ENCODE measurements at regions not wholly inside any gene's neighbourhood (a gene's known extent, or its start where the extent isn't known, plus 50 kb on each side); places are given as distances from the start of the nearest gene placed in this dataset.

DNA sequence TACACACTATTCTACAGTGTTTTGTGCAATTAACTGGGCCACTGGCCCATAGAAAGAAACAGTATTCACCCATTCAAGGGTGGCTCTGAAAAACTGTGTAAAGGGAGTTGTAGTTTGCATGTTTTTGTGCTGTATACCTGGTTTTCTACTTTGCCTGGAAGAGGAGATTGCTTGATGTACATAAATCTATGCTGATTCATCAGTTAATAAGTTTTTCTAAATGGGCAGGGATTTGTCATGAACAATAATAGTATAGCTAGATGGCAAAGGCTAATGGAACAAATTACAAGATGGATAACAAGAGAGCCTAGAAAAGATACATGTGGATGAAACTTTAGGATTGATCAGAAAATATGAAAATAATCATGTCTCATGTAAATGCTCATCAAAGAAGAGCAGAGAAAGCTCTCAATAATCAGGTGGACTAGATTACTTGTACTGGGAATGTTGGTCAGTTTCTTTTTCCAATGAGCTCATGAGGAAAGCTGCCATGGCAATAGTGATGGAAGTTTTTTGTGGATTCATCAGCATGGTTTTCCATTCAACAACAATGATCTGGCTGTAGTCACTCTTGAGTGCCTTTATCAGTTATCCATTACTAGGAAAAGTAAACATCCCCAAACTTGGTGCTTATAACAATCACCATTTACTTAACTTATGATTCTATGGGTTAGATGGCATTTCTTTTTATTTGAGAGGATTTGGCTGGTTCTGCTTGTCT, 602.8 kb downstream of the BRINP3 start:
- no peak for DNase-seq
- intact Hi-C loops (cut with DNase I) = no loop called here

DNA sequence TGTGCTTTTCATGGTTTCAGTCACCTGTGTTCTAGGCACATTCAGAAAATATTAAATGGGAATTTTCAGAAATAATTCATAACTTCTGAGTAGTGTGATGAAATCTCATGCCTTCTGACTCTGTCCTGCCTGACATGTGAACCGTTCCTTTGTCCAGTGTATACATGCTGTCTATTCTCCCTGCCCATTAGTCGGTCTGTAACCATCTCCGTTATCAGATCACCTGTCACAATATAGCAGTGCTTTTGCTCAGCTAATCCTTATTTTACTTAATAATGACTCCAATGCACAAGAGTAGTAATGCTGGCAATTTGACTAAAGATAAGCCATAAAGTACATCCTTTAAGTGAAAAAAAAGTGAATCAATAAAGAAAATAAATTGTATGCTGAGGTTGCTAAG, 597.5 kb downstream of the BRINP3 start:
- intact Hi-C loops (cut with DNase I) = no loop called here
- DNase-seq = no peak

DNA sequence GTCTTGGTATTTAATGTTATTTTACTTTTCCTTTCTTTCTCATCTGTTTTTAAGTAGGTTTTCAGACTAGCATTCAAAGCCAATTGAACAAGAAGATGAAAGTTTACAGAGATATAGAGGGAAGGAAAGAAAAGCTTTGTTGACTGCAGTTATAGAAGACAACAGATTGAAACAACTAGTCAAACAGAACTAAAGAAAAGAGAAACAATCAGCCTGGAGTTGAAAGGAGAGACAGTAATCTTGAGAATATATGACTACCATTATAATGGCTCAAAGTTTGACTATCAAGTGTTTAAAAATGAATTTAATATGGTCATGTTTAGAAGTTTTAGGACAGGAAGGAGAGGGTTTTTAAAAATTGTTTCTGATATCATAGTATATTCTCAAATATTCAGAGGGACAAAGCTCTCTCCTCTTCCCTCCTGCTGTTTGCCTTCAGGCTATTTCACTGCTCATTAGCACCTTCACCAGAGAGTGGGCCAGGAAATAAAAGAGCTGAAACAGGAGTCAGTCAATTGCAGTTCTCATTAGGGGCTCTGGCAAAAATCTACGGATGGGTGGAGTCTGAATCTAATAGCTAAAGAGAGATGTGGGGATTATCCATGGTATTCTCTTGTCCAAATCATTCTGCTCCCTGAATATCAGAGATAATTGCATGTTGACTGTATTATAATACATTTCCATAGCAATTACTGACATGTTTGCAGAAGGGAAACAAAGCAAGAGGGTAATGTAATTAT, 577.8 kb downstream of the BRINP3 start:
- intact Hi-C loops (cut with DNase I) = no loop called here
- no peak for DNase-seq

DNA sequence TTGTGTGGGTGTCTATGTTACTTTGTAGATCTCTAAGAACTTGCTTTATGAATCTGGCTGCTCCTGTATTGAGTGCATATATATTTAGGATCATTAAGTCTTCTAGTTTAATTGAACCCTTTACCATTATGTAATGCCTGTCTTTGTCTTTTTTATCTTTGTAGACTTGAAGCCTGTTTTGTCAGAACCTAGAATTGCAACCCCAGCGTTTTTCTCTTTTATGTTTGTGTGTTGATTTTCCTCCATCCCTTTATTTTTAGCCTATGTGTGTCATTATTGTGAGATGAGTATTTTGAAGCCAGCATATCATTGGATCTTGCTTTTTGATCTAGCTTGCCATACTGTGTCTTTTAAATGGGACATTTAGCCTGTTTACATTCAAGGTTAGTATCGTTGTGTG, 573.2 kb downstream of the BRINP3 start:
- no peak for DNase-seq
- intact Hi-C loops (cut with DNase I) = no loop called here

DNA sequence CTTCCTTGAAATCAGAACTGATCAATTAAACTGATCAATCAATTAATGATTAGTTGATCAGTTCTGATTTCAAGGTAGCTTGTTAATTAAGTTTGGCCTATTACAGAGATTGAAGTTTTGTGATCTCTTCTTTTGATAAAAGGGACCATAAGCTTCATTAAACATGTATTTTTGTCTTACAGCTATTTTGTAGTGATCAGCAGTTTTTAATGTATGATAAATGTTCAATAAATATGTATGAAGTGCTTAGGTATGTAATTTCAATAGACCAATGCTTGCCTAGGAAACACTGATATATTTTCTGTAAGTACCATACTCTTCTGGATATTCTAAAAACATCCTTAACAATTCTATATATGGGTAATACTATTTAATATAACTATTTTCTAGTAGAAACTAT, 569.6 kb downstream of the BRINP3 start:
- intact Hi-C loops (cut with DNase I) = no loop called here
- DNase-seq = no peak

DNA sequence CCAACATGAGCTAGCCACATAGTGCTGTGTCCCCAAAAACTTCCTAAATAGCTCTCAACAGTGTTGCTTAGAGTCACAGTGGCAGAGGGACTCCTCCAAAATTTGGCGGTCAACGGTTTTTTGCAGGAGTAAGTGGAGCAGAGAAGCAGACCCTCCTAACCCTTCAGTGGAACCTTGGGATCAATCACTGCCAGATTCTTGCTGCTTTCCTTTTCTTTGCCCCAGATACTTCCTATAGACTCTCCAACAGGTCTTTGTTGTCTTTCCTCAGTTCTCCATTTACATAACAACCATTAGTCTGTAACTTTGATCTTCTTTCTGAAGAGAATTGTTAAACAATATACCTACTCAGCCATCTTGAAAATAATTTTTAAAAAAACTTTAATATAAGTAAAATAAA, 556.1 kb downstream of the BRINP3 start:
- no peak for DNase-seq
- intact Hi-C loops (cut with DNase I) = no loop called here

DNA sequence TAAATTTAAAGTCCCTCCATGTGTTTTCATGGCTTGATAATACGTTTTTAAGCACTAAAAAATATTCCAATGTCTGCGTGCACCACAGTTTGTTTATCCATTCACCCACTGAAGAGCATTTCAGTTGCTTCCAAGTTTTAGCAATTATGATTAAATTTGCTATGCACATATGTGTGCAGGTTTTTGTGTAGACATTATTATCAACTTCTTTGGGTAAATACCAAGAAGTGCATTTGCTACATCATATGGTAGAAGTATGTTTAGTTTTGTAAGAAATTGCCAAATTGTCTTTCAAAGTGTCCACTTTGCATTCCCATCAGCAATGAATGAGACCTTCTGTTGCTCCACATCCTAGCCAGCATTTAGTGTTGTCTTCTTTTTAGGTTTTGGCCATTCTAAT, 550.0 kb downstream of the BRINP3 start:
- no peak for DNase-seq
- intact Hi-C loops (cut with DNase I) = no loop called here

DNA sequence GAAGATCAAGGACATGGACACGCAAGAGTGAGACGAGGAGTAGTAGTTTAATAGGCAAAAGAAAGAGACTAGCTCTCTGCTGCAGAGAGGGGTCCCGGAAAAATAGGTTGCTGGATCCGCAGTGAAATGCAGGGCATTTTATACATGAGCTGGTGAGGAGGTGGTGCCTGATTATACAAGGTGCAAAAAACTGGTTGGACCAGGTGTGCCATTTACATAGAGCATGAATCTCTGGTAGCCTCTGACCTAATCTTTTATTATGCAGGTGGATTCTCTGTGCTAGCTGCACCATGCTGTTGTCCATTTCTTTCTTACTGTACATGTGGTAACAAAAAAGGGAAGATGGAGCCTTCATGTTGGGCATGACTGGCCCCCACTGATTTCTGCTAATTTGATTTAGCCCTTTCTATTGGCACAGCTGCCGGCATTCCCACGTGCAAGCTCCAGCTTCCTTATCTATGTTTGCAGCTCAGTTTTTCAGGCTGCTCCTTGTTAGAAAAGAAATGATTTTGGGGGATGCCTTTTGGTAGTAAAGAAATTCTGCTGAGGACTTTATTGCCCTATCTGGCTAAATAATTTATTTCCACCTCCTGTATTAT, 548.1 kb downstream of the BRINP3 start:
- intact Hi-C loops (cut with DNase I) = no loop called here
- no peak for DNase-seq

DNA sequence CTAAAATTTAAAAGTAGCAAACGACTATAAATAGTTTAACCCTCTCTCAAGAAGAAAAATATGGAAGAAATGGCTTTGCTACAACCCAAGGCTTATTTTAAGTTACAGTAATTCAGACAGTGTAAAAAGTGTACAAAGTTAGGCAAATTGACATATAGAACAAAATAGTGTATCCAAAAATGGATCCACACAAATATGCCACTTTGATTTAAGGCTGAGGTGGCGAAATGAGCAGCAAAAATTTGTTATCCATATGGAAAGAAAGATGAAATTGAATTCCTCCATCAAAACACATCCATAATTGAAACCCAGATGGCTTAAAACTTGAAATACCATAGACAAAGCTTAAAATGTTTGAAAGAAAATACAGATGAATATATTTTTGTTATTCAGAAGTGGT, 540.8 kb downstream of the BRINP3 start:
- intact Hi-C loops (cut with DNase I) = no loop called here
- DNase-seq = no peak

DNA sequence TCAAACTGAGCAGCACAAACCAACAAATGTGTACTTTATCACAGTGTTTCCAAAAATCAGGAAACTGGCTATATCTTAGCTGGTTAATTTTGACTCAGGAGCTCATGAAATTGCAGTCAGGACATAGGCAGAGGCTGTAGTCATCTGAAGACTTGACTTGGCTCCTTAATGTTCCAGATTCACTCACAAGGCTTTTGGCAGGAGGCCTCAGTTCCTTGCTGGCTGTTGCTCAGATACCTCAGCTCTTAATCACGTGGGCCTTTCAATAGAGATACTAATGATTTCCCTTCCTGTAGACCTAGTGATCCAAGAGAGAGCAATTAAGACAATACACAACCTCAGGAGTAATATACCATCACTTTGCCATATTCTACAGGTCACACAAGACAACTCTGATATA, 537.7 kb downstream of the BRINP3 start:
- no peak for DNase-seq
- intact Hi-C loops (cut with DNase I) = no loop called here

DNA sequence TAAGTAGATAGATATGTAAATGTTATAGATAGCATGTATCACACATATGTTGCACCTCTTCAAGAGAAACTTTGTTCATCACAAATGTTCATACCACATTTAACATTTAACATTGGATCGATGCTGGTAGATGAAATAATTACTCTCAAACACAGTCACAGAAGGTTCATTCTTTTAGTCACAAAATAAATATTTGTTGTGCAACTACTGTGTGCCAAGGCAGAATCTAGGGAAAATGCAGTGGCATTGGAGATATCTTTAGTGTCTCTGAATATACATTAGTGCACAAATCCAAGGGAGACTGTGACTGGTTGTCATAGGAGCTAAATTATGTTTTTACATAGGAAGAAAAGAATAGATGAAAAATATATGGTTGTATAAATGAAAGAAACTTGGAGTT, 535.7 kb downstream of the BRINP3 start:
- intact Hi-C loops (cut with DNase I) = no loop called here

DNA sequence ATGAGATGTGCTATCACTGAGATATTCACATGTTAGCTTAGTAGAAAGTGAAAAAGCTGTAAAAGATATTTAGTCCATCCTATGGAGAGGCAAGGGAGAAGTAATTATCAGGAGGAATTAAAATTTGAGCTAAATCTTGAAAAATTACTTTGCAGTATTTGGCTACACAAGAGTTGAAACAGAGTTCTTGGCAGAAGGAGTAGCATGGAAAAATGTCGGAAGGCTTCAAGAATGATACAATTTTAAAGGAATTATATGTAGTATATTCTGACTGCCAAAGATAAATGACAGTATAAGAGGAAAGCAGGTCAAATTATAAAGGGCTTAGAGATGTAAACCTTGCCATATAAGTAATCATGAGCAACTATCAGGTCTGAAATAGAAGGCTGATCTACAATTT, 518.9 kb downstream of the BRINP3 start:
- intact Hi-C loops (cut with DNase I) = no loop called here
- DNase-seq = no peak

More for the DNA sequence above, 535.7 kb downstream of the BRINP3 start:
- DNase-seq = no peak

DNA sequence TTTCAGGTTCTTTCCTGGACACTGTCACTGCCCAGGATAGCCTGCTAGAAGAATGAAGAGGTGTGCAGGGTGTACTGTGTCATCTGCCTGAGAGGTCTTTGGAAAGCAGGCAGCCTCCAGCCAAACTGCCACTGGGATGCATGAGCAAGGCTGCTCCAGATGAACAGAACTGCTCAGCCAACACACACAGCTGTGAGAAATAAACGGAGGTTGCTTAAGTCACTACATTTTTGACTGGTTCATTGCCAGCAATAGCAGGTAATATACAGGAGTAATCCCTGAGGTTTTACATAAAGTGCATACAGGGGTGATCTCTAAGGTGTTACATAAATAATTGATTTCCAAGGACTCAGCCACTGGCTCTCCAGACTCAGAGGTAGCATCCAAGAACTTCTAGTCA, 516.9 kb downstream of the BRINP3 start:
- intact Hi-C loops (cut with DNase I) = no loop called here

DNA sequence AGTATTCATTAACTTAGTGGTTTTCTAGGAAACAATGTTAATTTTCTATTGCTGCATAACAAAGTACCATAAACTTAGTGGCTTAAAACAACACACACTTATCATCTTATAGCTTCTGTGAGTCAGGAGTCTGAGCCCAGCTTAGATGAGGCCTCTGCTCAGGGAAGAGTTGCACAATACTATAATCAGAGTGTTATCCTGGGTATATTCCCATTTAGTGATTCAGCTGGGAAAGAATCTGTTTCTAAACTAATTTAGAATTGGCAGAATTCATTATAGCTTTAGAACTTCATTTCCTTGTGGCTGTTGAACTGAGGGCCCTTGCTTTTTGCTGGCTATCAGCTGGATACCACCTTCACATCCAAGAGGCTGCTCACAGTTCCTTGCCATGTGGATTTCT, 515.5 kb downstream of the BRINP3 start:
- intact Hi-C loops (cut with DNase I) = no loop called here
- no peak for DNase-seq

More for the DNA sequence above, 516.9 kb downstream of the BRINP3 start:
- no peak for DNase-seq

DNA sequence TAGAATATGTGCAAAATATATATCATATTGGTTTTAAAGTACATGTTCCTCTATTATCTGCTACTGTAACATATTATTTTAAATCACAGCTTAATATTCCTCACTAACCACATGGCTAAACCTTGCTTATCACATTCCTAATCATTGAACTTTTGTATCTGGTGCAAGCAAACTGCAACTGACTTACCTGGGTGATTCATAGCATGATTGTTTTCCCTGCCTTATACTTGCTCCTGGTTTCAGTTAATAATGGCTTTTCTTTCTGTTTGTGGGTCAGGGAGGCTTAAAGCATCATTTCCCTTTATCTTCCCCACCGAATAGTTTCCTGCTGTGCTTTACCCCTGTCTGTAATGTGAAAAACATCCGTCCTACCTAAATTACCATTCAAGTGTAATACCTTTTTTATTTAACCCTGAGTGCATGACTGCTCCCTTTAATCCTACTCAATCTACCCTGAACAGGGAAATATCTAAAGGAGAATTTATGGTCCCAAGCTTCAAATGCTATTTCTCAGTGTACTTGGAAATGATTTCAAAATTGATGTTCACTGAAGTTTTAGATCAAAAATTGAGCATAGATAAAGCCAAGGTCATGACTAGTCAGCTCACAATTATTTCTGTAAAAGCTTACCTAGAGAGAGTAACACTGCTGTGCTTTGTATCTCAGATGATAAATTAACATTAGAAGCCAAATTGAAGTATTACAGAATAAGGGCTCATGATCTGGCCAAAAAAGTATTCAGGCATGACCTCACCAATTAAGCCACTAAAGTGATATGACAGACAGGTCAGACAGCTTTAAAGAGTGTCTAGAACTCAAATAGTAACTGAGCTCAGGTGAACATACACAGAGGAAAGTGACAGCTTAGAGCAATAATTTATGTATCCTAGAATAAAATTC, 507.1 kb downstream of the BRINP3 start:
- intact Hi-C loops (cut with DNase I) = no loop called here
- DNase-seq = no peak

DNA sequence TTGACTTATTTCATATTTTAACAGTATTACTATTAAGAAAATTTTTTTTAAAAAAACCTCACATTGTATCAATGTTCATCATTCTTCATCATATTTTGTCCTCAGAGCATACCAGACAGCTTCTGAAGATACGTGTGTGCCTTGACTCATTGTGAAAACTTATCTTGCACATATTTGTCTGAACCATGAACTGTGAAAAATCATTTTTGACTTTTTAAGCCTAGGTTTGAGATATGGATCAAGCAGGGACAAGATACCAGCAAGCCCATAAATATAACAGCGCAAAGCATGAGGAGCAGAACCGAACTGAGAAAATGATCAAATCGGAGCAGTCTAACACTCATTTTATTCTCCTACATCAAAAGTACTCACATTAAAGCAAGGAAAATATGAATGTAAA, 506.0 kb downstream of the BRINP3 start:
- DNase-seq = no peak
- intact Hi-C loops (cut with DNase I) = no loop called here

DNA sequence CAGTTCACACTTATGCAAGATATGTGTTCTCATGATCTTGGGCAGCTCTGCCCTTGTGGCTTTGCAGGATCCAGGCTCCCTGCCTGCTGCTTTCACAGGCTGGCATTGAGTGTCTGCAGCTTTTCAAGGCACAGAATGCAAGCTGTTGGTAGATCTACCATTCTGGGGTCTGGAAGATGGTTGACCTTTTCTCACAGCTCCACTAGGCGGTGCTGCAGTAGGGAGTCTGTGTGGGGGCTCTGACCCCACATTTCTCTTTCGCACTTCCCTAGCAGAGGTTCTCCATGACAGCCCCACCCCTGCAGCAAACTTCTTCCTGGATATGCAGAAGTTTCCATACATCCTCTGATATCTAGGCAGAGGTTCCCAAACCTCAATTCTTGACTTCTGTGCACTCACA, 500.5 kb downstream of the BRINP3 start:
- no peak for DNase-seq
- intact Hi-C loops (cut with DNase I) = no loop called here

DNA sequence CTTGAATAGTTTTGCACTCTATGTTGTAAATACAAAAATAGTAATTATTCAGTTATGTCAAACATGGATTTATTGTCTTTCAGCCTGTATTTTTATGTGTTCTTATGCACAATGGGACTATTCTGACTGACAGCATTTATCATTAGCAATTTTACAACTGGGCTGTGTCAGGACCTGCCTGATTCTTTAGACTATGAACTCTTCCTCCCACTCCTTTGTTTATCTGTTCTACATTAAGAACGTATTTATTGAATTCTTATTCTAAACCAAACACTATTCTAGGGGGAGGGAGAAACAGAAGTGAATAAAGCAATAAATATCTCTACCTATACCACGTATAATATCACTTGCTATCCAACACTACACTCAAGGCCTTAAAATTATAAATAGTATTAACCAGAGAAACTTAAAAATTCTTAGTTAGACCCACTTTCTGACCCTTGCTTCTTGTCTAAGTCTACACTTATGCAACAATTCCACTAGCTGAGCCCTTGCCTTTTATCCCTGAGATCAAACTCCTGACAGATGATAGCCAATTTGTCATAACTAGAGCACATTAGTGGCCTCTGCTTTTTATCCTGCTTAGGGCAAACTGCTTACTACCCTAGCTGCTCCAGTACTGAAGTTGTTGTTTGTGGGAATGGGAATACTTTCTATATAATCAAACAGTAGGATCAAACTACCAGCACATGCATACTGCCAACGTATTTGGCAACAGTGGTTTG, 494.3 kb downstream of the BRINP3 start:
- no peak for DNase-seq
- intact Hi-C loops (cut with DNase I) = no loop called here

DNA sequence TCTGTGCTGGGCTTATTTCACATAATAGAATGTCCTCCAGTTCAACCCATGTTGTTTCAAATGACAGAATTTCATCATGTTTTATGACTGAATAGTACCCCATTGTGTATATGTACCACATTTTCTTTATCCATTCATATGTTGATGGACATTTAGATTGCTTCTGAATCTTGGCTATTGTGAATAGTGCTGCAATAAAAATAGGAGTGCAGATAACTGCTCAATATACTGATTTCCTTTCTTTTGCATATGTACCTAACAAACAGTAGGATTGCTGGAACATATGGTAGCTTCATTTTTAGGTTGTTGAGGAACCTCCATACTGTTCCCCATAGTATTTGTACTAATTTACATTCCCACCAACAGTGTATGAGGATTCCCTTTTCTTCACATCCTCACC, 491.1 kb downstream of the BRINP3 start:
- intact Hi-C loops (cut with DNase I) = no loop called here
- no peak for DNase-seq

DNA sequence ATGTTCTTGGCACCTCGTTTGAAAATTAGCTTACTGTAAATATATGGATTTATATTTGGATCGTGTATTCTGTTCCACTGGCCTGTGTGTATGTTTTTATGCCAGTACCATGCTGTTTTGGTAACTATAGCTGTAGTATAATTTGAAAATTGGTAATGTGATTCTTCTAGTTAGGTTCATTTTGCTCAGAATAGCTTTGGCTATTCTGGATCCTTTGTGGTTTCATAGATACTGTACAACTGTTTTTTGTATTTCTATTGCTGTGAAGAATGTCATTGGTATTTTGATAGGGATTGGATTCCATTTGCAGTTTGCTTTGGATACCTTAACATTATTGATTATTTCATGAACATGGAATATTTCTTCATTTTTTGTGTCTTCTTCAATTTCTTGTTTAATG, 490.2 kb downstream of the BRINP3 start:
- intact Hi-C loops (cut with DNase I) = no loop called here
- no peak for DNase-seq
